ENCODE measurements at regions not wholly inside any gene's neighbourhood (a gene's known extent, or its start where the extent isn't known, plus 50 kb on each side); places are given as distances from the start of the nearest gene placed in this dataset.

DNA sequence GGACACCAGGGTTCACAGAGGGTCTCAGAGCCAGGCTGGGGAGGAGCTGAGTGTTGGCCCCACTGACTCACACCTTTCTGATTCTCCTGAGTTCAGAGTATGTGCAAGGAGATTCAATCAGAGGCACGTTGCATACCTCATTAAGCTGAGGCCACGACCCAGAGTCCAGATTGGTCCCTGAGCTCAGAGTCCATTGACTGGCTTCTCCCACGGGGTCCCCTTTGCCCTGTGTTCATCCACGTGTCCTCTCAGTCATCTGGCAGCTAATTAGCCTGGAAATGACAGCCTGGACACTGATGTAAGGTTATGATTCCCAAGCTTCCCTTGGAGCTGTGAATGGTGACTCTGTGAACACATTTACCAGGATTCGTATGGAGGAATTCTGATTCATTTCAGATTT, 267.2 kb downstream of the SH3BP4 start:
- no peak overlapping the region for H3K4me3 ChIP-seq (ENCODE audit: low read depth in 2 of 2, low read length in 2 of 2)
- no peak overlapping the region for H3K27ac ChIP-seq (ENCODE audit: low read length)
- H3K27me3 ChIP-seq (ENCODE audit: control insufficient read depth, insufficient read depth, low read length): peaks cover 7% of the 10 kb centered on the region
- no peak for DNase-seq (ENCODE audit: low read depth, low spot score)
- no peak for ATAC-seq
- BruUV-seq (replicated peaks): no TSS peak
- POLR2A ChIA-PET: no interaction called here
- intact Hi-C loops (cut with micrococcal nuclease; ENCODE audit: unreplicated experiment): no loop called here
- no peaks in the 10 kb centered on the region for H3K36me3 ChIP-seq (ENCODE audit: control insufficient read depth, insufficient read depth, low read length)
- no peaks in the 10 kb centered on the region for H3K4me1 ChIP-seq (ENCODE audit: control insufficient read depth, insufficient read depth, low read length)
- no peak for TF ChIP-seq POLR2AphosphoS5 (IDR thresholded peaks at IDR 0.05; ENCODE audit: low read depth, low read length)
- no peak for TF ChIP-seq CTCF (IDR thresholded peaks at IDR 0.05)
- TF ChIP-seq TCF7L2 (IDR thresholded peaks at IDR 0.05; ENCODE audit: low read depth, low read length): no peak
- TF ChIP-seq REST (IDR thresholded peaks at IDR 0.05; ENCODE audit: insufficient read depth in 1 of 2, low read depth in 2 of 2, low read length in 1 of 2): no peak
- TF ChIP-seq SIN3A (IDR thresholded peaks at IDR 0.05; ENCODE audit: borderline replicate concordance, insufficient read depth, low read depth, low read length): no peak
- no peaks in the 10 kb centered on the region for H3K9me3 ChIP-seq (ENCODE audit: control insufficient read depth, insufficient read depth, low read depth, low read length)
- CTCF ChIA-PET: interaction anchor here (0.6 kb wide), 1 partner anchor 1357 kb away, joined by 3 read pairs; no protein-coding TSS in a partner anchor
- in situ Hi-C loops (cut with HindIII; ENCODE audit: low pct_unique_long_range_greater_than_20kb, low sequenced_read_pairs): no loop called here

DNA sequence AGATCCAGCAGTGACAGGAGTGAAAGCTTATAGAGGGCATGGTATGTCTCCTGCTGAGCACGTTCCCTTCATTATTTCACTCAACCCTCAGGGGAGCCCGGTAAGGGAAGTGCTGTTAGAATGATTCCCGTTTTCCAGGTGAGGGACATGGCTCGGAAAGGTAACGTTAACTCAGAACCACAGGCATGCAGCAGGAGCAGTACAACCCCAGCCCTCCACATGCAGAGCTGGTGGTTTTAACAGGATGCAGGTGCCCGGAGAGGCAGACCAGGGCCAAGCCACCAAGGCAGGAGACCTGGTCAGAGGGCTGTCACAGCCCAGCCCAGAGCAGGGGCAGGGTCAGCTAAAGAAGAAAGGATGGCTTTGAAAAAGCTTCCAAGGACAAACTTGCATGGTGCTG, 268.5 kb downstream of the SH3BP4 start:
- H3K27me3 ChIP-seq (ENCODE audit: control insufficient read depth, insufficient read depth, low read length): peaks cover 9% of the 10 kb centered on the region
- no TSS peak for BruUV-seq (replicated peaks)
- in situ Hi-C loops (cut with HindIII; ENCODE audit: low pct_unique_long_range_greater_than_20kb, low sequenced_read_pairs) (no loop called here), intact Hi-C loops (cut with micrococcal nuclease; ENCODE audit: unreplicated experiment) (no loop called here)
- ATAC-seq (no peak), DNase-seq (ENCODE audit: low read depth, low spot score) (no peak)
- no peaks in the 10 kb centered on the region for H3K9me3 ChIP-seq (ENCODE audit: control insufficient read depth, insufficient read depth, low read depth, low read length)
- no peak overlapping the region for H3K4me3 ChIP-seq (ENCODE audit: low read depth in 2 of 2, low read length in 2 of 2)
- no peak overlapping the region for H3K27ac ChIP-seq (ENCODE audit: low read length)
- POLR2A ChIA-PET: no interaction called here
- TF ChIP-seq TCF7L2 (IDR thresholded peaks at IDR 0.05; ENCODE audit: low read depth, low read length) (no peak), CTCF (IDR thresholded peaks at IDR 0.05) (no peak), REST (IDR thresholded peaks at IDR 0.05; ENCODE audit: insufficient read depth in 1 of 2, low read depth in 2 of 2, low read length in 1 of 2) (no peak), SIN3A (IDR thresholded peaks at IDR 0.05; ENCODE audit: borderline replicate concordance, insufficient read depth, low read depth, low read length) (no peak), POLR2AphosphoS5 (IDR thresholded peaks at IDR 0.05; ENCODE audit: low read depth, low read length) (no peak)
- H3K4me1 ChIP-seq (ENCODE audit: control insufficient read depth, insufficient read depth, low read length): no peaks in the 10 kb centered on the region
- CTCF ChIA-PET: no interaction called here
- H3K36me3 ChIP-seq (ENCODE audit: control insufficient read depth, insufficient read depth, low read length): no peaks in the 10 kb centered on the region
